Cardiac muscle cell (in vitro differentiated cells and primary cell): ENCODE measurements at regions not wholly inside any gene's neighbourhood (a gene's known extent, or its start where the extent isn't known, plus 50 kb on each side); places are given as distances from the start of the nearest gene placed in this dataset.
A peak's percentile ranks its signal among the peaks of the same experiment; 100 is the strongest.

ENCODE experiments used
- DNase-seq, 2 donors: peaks; one replicate each; pipeline versions ENCODE4 v3.0.0 to v3.0.0-alpha.2; 2010 to 2017; ENCODE audit warnings: low read depth in 1 of 2, low spot score in 1 of 2
- H3K27ac ChIP-seq: fragments of 200-600 bp; sonication (generic); 2 replicates; pipeline ENCODE4 v1.5.1; 2016
- H3K27me3 ChIP-seq: fragments of 200-600 bp; sonication (generic); 2 replicates; pipeline ENCODE4 v1.6.0; 2016; ENCODE audit warnings: control low read depth
- H3K36me3 ChIP-seq: fragments of 200-600 bp; sonication (generic); 2 replicates; pipeline ENCODE4 v1.5.1; 2016; ENCODE audit warnings: control low read depth
- H3K4me1 ChIP-seq: fragments of 200-600 bp; sonication (generic); 2 replicates; pipeline ENCODE4 v1.8.1; 2017; ENCODE audit warnings: low read depth, mild to moderate bottlenecking, mixed run types
- H3K4me3 ChIP-seq: fragments of 200-600 bp; sonication (generic); 2 replicates; pipeline ENCODE4 v1.5.1; 2016; ENCODE audit warnings: mild to moderate bottlenecking
- H3K9me3 ChIP-seq: fragments of 200-600 bp; sonication (generic); 2 replicates; pipeline ENCODE4 v1.5.1; 2017; ENCODE audit warnings: low read depth, mild to moderate bottlenecking, control low read depth
- TF ChIP-seq, protein P1 (sequence below): IDR thresholded peaks from 2 replicates; pipeline ENCODE4 v1.5.1; 2012; ENCODE audit warnings: low read depth, mild to moderate bottlenecking, low read length

DNA sequence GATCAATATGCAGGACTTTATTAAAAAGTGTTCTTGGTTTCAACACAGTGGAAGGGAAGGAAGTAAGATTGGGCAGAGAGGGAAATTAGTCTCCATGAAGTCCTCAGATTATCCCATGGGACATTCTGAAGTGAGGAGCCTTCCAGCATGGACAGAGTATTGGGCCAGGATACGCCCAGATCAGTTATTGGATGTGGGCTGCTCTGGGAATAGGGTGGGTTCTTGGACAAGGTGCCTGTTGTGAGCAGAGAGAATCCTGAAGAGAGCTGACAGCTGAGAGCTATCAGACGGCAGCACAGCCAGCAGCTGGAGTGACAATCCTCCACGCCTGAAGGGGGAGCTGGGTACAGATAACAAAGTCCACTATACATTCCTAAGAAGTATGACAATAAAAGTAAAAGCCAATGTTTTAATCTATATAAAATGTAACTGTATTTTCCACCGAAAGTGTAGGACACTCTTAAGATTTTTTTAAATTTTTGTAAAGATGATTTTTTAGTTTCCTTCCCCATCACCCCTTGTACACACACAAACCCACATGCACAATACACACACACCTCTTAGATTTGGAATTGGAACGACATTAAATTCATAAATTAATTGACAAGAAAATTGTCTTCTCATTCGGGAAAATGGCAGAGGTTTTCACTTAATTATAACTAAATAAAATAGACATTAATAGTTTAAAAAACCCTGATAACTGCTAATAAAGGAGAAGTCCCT is 107.8 kb downstream of the FBXO5 start:
- Histone ChIP-seq H3K27me3 (no peaks in the 10 kb centered on the region), H3K9me3 (no peaks in the 10 kb centered on the region), H3K27ac (no peak overlapping the region), H3K4me3 (no peak overlapping the region), H3K4me1 (no peaks in the 10 kb centered on the region), H3K36me3 (no peaks in the 10 kb centered on the region)
- TF ChIP-seq, protein P1, sequence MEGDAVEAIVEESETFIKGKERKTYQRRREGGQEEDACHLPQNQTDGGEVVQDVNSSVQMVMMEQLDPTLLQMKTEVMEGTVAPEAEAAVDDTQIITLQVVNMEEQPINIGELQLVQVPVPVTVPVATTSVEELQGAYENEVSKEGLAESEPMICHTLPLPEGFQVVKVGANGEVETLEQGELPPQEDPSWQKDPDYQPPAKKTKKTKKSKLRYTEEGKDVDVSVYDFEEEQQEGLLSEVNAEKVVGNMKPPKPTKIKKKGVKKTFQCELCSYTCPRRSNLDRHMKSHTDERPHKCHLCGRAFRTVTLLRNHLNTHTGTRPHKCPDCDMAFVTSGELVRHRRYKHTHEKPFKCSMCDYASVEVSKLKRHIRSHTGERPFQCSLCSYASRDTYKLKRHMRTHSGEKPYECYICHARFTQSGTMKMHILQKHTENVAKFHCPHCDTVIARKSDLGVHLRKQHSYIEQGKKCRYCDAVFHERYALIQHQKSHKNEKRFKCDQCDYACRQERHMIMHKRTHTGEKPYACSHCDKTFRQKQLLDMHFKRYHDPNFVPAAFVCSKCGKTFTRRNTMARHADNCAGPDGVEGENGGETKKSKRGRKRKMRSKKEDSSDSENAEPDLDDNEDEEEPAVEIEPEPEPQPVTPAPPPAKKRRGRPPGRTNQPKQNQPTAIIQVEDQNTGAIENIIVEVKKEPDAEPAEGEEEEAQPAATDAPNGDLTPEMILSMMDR, result no peak
- no peak for DNase-seq

DNA sequence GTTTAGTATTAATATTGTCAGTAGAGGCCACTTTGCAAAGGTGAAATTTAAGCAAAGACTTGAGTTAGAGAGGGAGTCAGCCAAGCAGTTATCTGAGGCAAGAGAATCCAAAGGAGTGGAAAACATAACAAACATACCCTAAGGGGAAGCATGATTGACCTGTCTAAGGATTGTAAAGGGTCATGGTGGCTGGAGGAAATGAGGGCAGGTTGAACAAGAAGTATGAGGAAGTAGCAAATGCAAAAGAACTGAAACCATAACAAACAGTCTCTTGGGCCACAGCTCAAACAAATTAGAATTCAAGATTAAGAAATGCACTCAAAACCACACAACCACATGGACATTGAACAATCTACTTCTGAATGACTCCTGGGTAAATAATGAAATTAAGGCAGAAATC is 103.2 kb downstream of the FBXO5 start:
- H3K4me1 ChIP-seq, result no peaks in the 10 kb centered on the region
- TF ChIP-seq, protein P1, result no peak
- H3K27me3 ChIP-seq, result no peaks in the 10 kb centered on the region
- DNase-seq, result no peak
- no peaks in the 10 kb centered on the region for H3K36me3 ChIP-seq
- no peaks in the 10 kb centered on the region for H3K9me3 ChIP-seq
- H3K4me3 ChIP-seq, result no peak overlapping the region
- no peak overlapping the region for H3K27ac ChIP-seq

DNA sequence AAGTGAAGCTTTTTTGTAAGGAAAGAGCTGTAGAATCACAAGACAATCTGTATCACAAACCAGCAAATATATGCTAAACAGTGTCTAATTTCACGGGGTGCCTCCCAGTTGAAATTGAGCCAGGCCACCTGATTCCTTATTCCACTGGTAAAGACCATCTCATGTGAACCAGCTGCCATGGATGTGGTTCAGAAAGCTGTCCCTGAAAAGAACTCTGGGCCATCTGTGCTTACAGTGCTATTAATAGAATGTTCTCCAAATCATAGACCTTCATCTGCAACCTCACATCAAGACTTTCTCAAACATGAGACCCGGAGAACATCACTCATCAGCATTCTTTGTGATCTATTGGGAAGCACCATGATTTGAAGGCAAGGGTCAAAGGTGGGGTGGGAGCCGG is 89.7 kb downstream of the FBXO5 start:
- Histone ChIP-seq H3K4me3 (no peak overlapping the region), H3K4me1 (no peaks in the 10 kb centered on the region), H3K9me3 (no peaks in the 10 kb centered on the region), H3K27ac (no peak overlapping the region), H3K27me3 (no peaks in the 10 kb centered on the region), H3K36me3 (no peaks in the 10 kb centered on the region)
- DNase-seq, result no peak
- TF ChIP-seq, protein P1, result no peak

DNA sequence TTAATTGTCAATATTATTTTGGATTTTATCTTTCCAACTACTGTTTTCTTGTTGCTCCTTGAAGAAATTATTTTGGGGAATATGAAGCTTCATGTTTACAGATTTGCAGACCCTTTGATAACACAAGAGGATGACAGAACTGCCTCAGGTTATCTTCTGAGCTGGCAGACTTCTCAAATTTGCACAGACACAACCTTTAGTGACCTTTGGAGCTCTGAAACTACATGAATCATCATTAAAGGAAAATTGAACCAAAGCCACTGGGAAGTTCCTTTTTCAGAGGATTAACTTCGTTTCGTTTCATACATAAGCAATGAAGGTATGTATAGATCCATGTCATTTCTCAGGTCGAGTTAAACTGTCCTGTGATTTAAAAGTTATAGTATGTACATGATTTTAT is 85.9 kb downstream of the FBXO5 start:
- no peaks in the 10 kb centered on the region for H3K36me3 ChIP-seq
- no peaks in the 10 kb centered on the region for H3K4me1 ChIP-seq
- H3K27ac ChIP-seq, result no peak overlapping the region
- DNase-seq, result no peak
- H3K27me3 ChIP-seq, result no peaks in the 10 kb centered on the region
- H3K9me3 ChIP-seq, result no peaks in the 10 kb centered on the region
- H3K4me3 ChIP-seq, result no peak overlapping the region
- TF ChIP-seq, protein P1, result no peak

DNA sequence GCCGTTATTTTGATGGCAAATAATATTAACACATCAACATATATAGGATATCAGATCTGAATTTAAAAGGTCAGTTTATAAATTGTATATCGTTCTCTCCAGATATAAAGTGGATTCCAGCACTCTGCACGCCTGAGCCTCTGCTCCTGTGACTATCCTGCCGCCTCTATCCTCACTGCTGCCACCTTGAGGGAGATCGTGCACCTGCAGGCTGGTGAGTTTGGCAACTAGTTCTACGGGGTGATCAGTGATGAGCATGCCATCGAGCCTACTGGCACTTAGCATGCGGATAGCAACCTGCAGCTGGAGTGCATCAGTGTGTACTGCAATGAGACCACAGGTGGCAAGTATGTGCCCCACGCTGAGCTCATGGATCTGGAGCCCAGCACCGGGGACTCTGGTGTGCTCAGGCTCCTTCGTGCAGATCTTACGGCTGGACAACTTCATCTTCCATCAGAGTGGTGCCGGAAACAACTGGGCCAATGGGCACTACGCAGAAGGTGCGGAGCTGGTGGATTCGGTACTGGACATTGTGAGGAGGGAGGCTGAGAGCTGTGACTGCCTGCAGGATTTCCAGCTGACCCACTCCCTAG is 84.9 kb downstream of the FBXO5 start:
- H3K36me3 ChIP-seq, result no peaks in the 10 kb centered on the region

More for the DNA sequence above, 84.9 kb downstream of the FBXO5 start:
- Histone ChIP-seq H3K4me1 (no peaks in the 10 kb centered on the region), H3K27ac (no peak overlapping the region), H3K4me3 (no peak overlapping the region), H3K9me3 (no peaks in the 10 kb centered on the region), H3K27me3 (no peaks in the 10 kb centered on the region)
- TF ChIP-seq, protein P1, result peak; percentile 95
- DNase-seq, result peak; percentile 64 to 67
